ENCODE measurements at regions not wholly inside any gene's neighbourhood (a gene's known extent, or its start where the extent isn't known, plus 50 kb on each side); places are given as distances from the start of the nearest gene placed in this dataset.

DNA sequence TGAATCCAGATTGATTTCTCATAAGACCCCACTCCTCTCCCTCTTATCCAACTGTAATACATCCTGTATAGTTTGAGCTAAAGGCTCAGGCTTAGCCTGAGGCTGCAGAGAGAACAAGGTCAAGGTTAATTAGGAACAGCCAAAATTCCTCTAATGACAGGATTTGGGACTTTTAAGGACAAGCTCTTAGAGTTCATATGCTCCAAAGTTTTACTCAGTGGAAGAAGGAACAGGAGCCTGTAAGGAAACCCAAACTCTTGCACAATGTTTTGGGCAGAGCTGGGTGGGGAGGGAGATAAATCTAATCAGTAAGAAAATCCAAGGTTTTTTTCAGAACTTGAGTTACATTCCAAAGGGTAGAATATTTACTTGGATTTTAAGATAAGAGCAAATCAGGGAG, 238.8 kb downstream of the QDPR start:
- TF ChIP-seq POLR2A (IDR thresholded peaks at IDR 0.05; ENCODE audit: low read length) (no peak), GATA1 (IDR thresholded peaks at IDR 0.05; ENCODE audit: low read depth, low read length) (no peak)

All from erythroblast (primary cell).